ENCODE measurements at regions not wholly inside any gene's neighbourhood (a gene's known extent, or its start where the extent isn't known, plus 50 kb on each side); places are given as distances from the start of the nearest gene placed in this dataset.

DNA sequence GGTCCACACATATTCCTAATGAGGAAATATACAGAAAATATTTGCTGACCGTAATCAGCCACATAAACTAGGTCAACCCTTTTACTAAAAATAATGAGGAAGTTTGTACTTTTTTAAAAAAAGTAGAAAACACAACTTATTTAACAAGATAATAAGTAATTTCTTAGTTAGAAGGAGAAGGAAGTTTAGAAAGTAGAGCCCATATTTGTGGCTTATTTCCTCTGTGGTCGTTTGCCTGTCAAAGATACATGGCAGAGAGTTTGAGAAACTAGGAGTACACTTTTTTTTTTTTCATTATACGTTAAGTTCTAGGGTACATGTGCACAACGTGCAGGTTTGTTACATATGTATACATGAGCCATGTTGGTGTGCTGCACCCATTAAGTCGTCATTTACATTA, 1205.2 kb upstream of the MIR17HG start:
- no peak for DNase-seq (ENCODE audit: low read depth)

DNA sequence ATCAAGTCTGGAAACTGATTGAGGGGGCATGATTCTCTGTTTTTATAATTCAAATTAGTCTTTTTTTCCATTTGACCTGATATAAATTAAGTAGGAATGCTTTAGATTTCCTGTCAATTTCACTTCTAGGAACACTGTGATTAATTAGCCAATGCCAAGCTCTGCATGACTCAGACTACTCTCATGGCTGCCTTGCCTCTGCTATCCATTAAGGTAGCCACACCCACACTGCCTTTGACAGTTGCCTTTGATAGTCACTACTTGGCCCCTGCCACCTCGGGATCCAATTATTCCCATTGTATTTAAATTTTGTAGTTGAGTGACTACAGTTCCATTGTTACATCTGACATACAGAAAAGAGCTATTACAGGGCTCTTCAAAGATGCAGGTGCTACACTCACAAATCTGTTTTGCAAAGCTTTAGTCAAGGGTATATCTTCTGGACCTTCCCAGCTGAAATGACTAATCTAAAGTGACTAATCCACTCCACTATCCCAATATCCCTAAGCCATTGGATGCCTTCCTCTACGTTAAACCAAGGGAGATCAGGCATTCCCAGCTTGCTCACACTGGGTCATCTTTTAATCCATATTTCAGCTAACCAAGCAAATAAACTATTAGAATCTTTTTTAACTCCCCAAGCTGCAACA, 1193.1 kb upstream of the MIR17HG start:
- peak; percentile 31 for DNase-seq (ENCODE audit: low read depth)

DNA sequence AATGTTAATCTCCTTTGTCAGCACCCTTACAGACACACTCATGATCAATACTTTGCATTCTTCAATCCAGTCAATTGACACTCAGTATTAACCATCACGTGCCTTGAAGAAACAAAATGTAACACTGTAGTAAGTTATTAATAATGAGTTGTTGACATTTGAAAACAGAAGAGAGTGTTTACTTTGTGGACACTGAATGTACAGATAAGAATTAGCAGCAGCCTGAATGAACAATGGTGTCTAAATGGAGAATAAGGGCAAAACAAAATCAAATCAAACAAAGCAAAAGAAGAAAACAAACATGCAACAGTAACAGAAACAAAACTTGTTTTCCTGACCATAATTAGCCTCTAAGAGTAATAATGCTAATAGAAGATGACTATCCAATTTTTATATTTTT, 1191.1 kb upstream of the MIR17HG start:
- no peak for DNase-seq (ENCODE audit: low read depth)

DNA sequence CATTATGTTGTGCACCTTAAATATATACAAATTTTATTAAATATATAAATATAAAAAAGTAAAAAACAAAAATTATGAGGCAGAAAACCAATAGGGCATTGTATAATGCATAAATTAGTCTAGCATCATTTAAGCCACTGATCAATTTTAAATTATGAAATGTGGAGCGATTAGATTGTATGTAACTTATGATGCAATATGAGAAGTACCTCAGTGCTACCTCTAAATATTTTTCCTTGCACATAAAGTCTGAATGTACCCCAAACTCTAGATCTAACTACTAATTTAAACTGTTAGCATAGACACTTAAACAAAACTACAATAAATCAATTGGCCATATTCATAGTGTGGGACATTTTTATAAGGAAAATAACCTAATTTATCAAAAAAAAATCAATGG, 1178.5 kb upstream of the MIR17HG start:
- no peak for DNase-seq (ENCODE audit: low read depth)

DNA sequence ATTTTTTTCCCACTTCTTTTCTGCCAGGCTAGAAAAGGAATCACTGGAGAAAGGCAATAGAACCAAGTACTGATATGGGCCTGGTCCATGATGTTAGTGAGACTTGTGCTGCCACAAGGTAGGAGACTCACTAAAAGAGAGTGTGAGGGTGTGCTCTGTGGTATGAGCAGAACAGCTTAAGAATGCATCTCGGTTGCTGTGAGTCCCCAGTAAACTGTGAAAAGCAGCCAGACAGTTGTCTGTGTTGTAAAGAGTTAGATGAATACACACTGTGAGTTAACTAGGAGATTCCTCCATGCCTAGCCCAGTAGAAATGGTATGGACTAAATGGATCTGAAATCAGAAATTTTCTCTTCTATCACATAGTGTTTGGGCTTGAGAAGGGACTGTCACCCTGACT, 1177.3 kb upstream of the MIR17HG start:
- no peak for DNase-seq (ENCODE audit: low read depth)

DNA sequence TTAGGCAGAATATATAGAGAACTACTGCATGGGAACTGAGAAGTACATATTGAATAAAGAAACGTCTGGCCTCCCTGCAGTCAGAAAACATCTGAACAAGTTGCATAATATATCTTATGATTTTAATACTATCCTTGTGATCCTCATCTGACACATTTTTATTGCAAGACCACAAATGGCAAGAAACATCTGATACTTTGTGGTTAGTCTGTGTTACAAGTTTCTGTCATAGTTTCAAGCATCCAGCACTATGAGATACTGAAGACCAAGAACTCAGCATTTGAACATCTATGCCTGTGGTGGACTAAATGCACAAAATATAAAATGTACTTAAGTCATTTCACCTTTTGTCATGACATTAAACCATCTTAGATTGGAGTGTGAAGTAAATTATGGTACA, 1175.8 kb upstream of the MIR17HG start:
- DNase-seq (ENCODE audit: low read depth): no peak

DNA sequence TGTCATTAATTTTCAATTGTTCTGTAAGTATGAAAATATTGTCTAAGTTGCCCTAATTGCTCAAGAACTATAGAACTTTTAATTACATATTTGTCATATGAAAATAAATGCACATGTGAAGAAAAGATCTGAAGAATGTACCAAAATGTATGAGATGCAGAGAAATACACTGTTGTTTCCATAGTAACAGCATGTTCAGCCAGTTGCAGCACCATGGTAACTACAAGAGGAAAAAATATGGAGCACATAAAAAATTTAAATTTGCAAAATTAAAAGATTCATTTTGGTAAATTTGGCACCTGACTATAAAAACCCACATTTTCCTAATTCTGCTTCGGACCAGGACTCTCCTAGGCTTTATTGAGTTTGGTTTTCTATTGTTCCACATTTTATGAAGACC, 1170.0 kb upstream of the MIR17HG start:
- no peak for DNase-seq (ENCODE audit: low read depth)

DNA sequence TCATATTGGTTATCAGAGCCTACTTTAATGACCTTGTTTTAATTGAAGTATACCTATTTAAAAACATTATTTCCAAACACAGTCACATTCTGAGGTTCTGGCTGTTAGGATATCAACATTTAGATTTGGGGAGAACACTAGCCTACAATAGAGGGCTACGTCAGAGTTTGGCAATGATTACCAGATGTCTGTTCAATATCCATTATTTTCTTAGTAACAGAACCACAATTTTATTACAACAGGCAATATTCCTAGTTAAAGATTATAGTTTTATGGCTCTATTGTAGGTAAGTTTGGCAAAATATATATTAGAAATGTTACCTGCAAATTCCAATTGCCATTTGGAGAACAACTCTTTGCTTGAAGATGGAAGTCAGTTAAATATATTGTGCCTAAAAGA, 1163.1 kb upstream of the MIR17HG start:
- DNase-seq (ENCODE audit: low read depth): no peak

DNA sequence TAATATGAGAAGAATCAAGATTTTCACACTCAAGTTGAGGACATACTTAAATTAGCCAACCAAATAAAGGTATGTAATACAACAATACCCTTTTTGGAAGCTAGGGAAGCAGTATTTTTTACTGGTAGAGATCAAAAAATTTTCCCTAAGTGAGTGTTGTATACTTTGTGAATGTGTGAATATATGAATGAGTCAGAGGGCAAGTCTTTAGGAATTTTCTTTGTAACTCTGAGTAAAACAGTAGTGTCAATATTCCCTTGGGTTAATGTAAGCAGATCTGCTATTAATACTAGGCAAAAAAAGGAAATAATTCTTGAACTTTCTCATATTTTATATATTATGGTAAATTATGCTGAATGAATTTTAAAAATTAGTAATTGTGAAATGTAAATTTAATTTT, 1161.8 kb upstream of the MIR17HG start:
- no peak for DNase-seq (ENCODE audit: low read depth)

DNA sequence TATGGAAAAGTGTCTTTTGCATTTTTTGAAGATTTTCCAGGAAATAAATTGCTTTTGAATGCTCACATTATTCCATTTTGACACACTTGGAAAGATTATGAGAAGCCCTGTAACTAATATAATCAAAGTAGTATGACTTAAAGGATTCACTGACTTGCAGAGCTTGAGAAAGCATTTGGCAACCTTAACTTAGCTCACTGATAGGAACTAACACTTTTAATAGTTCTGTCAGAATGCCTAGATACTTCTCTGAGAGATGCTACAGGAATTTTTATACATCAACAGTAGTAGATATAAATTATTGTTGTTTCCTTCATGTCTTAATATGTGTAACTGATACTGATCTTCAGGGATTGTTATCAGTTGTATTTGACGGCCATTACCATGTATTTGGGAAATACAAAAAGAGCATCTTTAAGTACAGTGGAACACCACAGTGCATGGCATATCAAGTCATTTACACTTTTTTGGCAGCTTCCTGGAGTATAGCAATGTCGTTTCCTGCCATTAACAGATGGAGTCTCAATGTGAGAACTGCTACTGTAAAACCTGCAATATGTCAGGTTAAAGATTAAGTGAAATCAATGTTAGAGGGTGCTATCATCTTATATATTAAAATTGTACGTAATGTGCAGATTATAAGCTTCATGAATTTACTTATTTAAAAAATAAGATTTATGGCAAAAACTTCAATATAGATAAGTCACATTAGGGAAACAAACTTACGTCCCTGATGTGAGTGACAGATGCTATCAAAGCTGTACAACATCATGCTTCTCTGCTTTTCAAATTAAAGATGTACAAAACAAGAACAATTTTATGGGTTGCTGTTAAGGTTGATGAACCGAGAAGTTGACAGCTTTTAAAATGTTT, 1159.8 kb upstream of the MIR17HG start:
- DNase-seq (ENCODE audit: low read depth): no peak

DNA sequence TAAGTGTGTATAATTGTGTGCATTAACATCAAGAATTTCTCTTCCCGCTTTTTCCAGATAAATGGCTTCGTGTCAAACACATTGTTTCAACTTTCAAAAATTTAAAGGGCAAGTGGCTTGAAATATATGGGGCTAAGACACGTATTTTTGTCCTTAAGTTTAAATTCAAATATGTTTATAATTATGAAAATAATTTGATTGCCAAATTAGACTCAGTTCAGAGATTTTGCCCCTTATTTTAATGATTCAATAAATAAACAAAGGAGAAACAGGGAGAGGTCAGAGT, 1159.2 kb upstream of the MIR17HG start:
- no peak for DNase-seq (ENCODE audit: low read depth)

DNA sequence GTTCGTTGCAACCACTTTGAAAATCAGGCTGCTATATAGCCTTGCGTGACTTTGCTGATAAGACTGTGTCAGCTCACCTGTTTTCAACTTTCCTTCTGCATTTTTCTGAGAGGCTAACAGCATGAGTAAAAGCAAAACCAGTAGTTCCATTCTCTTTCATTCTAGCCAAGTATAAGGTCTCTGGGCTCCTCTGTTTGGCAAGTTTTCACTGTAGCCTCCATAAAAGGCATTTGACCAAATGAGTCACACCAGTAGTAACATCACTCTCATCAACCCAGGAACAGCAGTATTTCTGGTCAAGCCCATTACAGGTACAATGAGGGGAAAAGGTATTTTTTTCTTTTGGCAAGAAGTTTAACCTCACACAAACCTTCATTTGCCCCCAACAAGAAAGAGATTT, 1149.8 kb upstream of the MIR17HG start:
- no peak for DNase-seq (ENCODE audit: low read depth)

DNA sequence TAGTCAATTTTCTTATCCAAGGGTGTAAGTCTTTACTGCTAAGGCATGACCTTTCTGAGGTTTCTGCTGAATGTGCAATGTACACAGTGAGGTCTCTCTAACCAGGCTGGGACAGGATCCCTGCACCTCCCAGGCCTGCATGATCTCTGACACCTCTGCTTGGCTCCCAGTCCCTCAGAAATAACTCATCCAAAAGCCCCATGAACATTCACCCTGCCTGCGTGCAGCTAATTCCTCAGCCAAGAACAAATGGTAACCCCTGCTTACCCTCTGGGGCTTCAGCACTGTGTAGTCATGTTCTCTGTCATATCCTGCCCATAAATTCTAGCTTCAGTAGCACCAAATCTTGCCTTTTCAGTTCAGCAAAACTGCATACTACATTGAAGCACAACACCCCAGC, 1146.3 kb upstream of the MIR17HG start:
- DNase-seq (ENCODE audit: low read depth): peak; percentile 2

DNA sequence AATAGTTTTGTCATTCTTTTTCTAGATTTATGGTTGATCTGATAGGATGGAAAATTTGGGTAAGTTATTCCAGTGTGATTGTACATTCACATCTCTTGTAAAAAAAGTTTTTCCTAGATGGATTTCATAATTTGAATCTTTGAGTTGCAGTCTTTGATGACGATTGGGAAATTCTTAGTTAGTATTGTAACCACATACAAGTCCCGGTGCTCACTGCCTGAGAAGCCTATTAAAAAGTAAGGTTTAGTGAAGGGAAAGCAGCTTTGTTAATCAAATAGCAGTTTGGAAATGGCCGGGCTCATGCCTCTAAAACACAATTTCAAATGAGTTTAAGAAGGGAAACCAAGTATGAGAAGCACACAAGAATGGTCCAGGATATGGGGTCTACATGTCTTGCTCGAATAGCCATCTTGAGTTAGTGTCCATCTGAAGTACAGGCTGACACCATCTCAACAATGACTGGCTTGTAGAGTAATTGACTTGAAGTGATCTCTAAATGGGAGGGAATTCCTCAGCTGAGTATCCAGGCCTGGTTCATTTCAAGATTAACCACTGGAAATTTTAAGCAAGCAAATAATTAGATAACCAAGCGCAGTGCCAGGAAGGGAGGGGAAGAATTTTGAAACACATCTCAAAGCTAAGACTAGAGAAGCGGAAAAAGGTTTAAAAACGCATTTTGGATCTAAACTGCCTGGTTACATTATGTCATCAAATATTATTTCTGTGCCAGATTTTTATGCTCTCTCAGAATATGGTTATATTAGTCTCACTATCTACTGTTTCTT, 1145.6 kb upstream of the MIR17HG start:
- no peak for DNase-seq (ENCODE audit: low read depth)

DNA sequence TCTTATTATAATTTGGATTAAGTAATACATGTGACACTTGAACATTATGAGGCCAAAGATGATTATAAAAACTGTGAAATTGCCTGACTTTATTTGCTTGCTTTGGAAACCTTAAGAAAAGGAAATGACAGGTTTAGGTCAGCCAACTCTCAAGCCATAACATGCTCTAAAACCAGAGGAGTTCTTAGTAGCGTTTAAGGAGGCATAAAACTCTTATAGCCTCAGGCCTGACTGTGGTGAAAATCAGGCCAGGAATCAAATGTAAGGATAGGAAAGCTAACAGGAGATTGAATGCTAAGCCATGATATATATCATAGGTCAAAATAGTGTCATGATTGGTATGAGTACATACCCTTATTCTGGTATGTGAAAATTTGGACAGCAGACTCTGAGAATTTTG, 1142.4 kb upstream of the MIR17HG start:
- DNase-seq (ENCODE audit: low read depth): no peak

DNA sequence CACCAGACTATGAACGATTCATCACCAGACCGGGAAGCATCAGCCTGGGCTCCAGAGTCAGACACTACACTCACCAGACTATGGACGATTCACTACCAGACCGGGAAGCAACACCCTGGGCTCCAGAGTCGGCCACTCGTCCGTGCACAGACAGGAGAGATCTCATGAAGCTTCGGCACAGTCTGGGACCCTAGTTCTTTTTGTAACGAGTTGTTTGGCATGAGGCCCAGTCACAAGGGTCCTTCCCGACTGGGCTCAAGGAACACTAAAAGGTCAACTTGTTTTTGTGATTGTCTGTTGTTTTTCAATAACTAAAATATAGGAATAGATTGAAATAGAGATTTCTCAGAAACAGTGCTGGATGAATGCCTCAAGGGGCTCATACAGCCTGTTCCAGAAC, 1141.6 kb upstream of the MIR17HG start:
- peak; percentile 1 for DNase-seq (ENCODE audit: low read depth)

DNA sequence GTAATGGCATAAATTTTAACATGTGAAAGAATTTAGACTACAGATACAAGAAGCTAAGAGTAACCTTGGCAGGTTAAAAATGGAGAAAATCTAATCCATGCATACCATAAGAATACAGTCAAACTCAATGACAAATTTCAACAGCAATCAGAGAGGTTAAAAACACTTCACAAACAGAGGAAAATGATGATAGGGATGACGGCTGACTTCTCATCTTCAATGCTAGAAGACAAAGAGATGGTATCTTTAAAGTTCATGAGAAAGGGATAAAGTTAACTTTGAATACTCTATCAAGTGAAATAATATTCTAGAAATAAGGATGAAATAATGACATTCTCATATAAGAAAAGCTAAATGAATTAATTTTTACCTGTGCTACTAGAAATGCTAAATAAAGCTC, 1130.2 kb upstream of the MIR17HG start:
- no peak for DNase-seq (ENCODE audit: low read depth)

DNA sequence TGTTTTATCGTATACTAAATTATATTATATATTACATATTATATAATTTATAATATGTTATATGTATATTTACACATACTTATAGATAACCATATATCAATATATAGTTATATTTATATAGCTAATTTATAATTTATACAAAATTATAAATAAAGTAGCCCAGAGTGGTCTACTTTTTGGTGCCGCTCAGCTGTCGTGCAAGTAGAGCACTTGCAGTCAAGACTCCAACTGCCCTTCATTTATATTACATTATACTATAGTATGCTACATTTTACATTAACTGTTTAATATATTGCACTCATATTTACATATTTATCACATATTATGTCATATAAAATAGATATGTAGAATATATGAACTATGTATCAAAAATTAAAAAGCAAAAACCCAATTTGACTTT, 1124.7 kb upstream of the MIR17HG start:
- DNase-seq (ENCODE audit: low read depth): no peak

DNA sequence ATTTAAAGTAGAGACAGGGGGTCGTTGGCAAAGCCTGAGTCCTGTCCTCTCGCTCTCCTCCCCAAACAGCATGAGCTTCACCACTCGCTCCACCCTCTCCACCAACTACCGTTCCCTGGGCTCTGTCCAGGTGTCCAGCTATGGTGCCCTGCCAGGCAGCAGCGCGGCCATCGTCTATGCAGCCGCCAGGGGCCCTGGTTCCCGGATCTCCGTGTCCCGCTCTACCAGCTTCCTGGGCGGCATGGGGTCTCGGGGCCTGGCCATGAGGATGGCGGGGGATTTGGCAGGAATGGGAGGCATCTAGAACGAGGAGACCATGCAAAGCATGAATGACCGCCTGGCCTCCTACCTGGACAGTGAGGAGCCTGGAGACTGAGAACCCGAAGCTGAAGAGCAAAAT, 1117.2 kb upstream of the MIR17HG start:
- no peak for DNase-seq (ENCODE audit: low read depth)

DNA sequence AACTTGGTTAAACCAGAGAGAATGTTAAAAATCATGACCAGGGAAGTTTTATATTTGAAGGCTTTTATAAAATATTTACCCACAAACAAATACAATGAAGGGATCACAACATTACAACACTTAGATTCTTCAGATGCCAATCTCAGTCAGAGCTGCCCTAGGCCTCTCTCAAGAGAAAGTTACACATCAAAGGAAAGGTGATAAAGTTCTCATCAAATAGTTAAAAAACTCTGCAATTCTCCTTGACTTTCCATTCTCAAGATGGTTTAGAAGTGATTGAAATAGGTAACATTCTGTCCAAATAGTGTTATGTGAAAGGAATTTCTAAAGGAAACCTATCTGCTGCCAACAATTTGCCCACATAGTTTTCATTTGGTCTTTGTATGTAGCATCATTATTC, 1115.2 kb upstream of the MIR17HG start:
- no peak for DNase-seq (ENCODE audit: low read depth)

DNA sequence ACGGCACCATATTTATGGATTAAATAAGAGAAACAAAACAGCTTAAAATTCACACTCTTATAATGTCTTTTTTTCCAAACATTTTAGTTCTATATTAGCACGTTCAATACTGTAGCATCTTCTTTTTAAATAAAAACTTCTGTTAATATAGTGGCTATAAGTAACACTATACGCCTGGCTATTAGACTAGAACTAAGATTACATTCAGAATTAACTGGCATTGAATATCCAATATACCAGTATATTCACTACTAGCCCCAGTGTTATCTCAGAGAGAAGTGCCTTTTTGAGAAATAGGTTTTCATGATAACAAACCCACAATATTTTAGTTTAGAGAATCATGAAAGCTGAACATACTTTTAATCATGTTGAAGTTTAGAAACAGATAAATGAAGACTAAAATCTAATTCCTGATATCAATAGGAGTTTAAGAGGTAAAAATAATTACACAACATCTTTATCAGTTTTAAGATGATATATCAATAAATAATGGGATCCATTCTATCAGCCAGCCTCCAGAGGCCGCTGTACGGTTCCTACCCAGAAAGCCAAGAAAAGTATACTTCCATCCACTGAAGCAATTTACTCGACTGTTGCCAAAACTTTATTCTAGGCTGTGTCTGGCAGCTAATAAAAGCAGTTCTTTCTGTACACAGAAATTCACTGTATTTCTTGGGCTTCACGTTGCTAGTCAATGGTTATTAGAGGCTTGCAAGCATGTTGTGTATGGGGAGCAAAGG, 1113.4 kb upstream of the MIR17HG start:
- peak; percentile 4 for DNase-seq (ENCODE audit: low read depth)

DNA sequence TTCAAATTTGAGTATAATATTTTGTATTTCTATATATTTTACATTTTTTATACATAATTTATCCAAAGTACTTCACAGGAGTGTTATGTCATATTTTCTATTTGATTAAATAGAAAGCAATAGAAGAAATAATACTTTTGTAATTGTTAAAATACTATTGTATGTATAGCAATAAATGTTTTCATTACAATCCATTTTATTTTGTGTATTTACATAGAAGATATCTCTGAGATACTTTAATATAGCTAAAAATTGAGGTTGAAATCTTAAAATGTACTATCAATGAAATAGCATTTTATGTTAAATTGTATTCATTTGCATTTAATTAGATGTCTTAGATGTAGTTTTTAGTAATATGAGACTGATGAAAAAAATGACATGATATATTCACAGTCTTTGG, 1109.6 kb upstream of the MIR17HG start:
- DNase-seq (ENCODE audit: low read depth): no peak

Data from RPMI7951 (cell line).